IPS DF 19.7 (cell line): ENCODE measurements at regions not wholly inside any gene's neighbourhood (a gene's known extent, or its start where the extent isn't known, plus 50 kb on each side); places are given as distances from the start of the nearest gene placed in this dataset.
"Not testable (repeated sequence)": the region's sequence is repeated elsewhere in the genome, so short reads cannot be mapped to it uniquely, and the experiment has no call there.

Source experiments
- DNase-seq: peaks from one replicate; pipeline ENCODE4 v3.0.0-alpha.2; 2013; ENCODE audit warnings: low read depth, low spot score

GRCh38 chr11:13782390-13783075 is 114.1 kb downstream of the FAR1 start:
- no peak for DNase-seq

- no peak for DNase-seq
Measured at GRCh38 chr11:13784441-13784840, 116.0 kb downstream of the FAR1 start.

- DNase-seq: no peak
Measured at GRCh38 chr11:13784855-13785254, 116.4 kb downstream of the FAR1 start.

- no peak for DNase-seq
Measured at GRCh38 chr11:13786688-13787087, 118.2 kb downstream of the FAR1 start.

GRCh38 chr11:13797616-13798015 is 129.1 kb downstream of the FAR1 start:
- not testable (repeated sequence) for DNase-seq

GRCh38 chr11:13800901-13801300 is 132.4 kb downstream of the FAR1 start:
- DNase-seq: no peak

GRCh38 chr11:13818325-13818724 is 144.2 kb upstream of the SPON1 start:
- DNase-seq: no peak

- DNase-seq: no peak
Measured at GRCh38 chr11:13826505-13827278, 135.8 kb upstream of the SPON1 start.

- no peak for DNase-seq
Measured at GRCh38 chr11:13831696-13832095, 130.8 kb upstream of the SPON1 start.

GRCh38 chr11:13834463-13834862 is 128.1 kb upstream of the SPON1 start:
- peak; percentile 42 for DNase-seq

- no peak for DNase-seq
Measured at GRCh38 chr11:13836666-13837065, 125.9 kb upstream of the SPON1 start.

GRCh38 chr11:13837286-13837685 is 125.2 kb upstream of the SPON1 start:
- no peak for DNase-seq

GRCh38 chr11:13841393-13841792 is 121.1 kb upstream of the SPON1 start:
- DNase-seq: no peak

- no peak for DNase-seq
Measured at GRCh38 chr11:13848031-13848430, 114.5 kb upstream of the SPON1 start.

GRCh38 chr11:13850231-13851005 is 112.1 kb upstream of the SPON1 start:
- no peak for DNase-seq

- no peak for DNase-seq
Measured at GRCh38 chr11:13851691-13852090, 110.8 kb upstream of the SPON1 start.

GRCh38 chr11:13852481-13852880 is 110.0 kb upstream of the SPON1 start:
- DNase-seq: no peak

GRCh38 chr11:13857828-13858227 is 104.7 kb upstream of the SPON1 start:
- DNase-seq: no peak

- DNase-seq: no peak
Measured at GRCh38 chr11:13859892-13860291, 102.6 kb upstream of the SPON1 start.

GRCh38 chr11:13861411-13861810 is 101.1 kb upstream of the SPON1 start:
- no peak for DNase-seq

GRCh38 chr11:13862845-13863392 is 99.6 kb upstream of the SPON1 start:
- no peak for DNase-seq

- no peak for DNase-seq
Measured at GRCh38 chr11:13868710-13869397, 93.7 kb upstream of the SPON1 start.
